Hepatocyte (in vitro differentiated cells): ENCODE measurements at regions not wholly inside any gene's neighbourhood (a gene's known extent, or its start where the extent isn't known, plus 50 kb on each side); places are given as distances from the start of the nearest gene placed in this dataset.

ENCODE experiments used
- CTCF ChIP-seq: fragments of 200-600 bp; sonication (generic); IDR thresholded peaks from 2 replicates; pipeline ENCODE4 v1.5.1; 2016; ENCODE audit warnings: antibody characterized with exemption, mild to moderate bottlenecking; ENCODE audit not compliant: poor library complexity
- EZH2phosphoT487 ChIP-seq: fragments of 200-600 bp; sonication (generic); IDR thresholded peaks from one replicate; pipeline ENCODE4 v1.6.1; 2018; ENCODE audit warnings: antibody characterized with exemption, mild to moderate bottlenecking, low read depth, moderate library complexity; ENCODE audit not compliant: unreplicated experiment, severe bottlenecking

DNA sequence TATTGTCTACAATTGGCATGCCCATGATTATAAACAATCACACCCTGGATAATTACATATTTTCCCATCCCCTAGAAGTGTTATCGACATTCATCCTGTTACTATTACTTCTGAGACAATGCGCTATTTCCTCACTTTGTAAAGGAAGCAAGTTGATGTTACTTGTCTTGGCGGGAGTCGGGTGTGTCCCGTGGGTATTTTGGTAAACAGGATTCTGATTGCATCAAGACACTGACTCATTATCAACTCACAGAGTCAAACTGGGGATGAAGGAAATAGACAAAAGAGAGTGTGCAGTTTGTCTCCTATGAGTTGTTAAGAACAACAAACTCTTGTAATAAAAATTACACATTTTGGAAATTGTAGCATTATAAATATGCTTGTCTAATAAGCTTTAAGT is 142.7 kb downstream of the GALR1 start:
- TF ChIP-seq CTCF, result no peak
- TF ChIP-seq EZH2phosphoT487, result no peak
